HUES6 (cell line): ENCODE measurements at regions not wholly inside any gene's neighbourhood (a gene's known extent, or its start where the extent isn't known, plus 50 kb on each side); places are given as distances from the start of the nearest gene placed in this dataset.

Experiments
- H3K27ac ChIP-seq: 2 replicates; pipeline ENCODE4 v1.7.0; 2013; ENCODE audit warnings: low read depth, mild to moderate bottlenecking, low read length, inconsistent platforms
- H3K27me3 ChIP-seq: 2 replicates; pipeline ENCODE4 v1.6.1; 2013; ENCODE audit warnings: low read length; ENCODE audit not compliant: control insufficient read depth, insufficient read depth
- H3K36me3 ChIP-seq: 2 replicates; pipeline ENCODE4 v1.6.1; 2013; ENCODE audit warnings: low read length; ENCODE audit not compliant: control insufficient read depth, insufficient read depth
- H3K4me1 ChIP-seq: 2 replicates; pipeline ENCODE4 v1.6.1; 2013; ENCODE audit warnings: low read length; ENCODE audit not compliant: control insufficient read depth, insufficient read depth
- H3K4me3 ChIP-seq: 2 replicates; pipeline ENCODE4 v1.5.1; 2013; ENCODE audit warnings: low read depth, low read length
- H3K9ac ChIP-seq: one replicate; pipeline ENCODE4 v1.6.1; 2013; ENCODE audit warnings: mild to moderate bottlenecking, low read length
- H3K9me3 ChIP-seq: 2 replicates; pipeline ENCODE4 v1.6.1; 2013; ENCODE audit warnings: low read depth, low read length; ENCODE audit not compliant: control insufficient read depth, insufficient read depth

DNA sequence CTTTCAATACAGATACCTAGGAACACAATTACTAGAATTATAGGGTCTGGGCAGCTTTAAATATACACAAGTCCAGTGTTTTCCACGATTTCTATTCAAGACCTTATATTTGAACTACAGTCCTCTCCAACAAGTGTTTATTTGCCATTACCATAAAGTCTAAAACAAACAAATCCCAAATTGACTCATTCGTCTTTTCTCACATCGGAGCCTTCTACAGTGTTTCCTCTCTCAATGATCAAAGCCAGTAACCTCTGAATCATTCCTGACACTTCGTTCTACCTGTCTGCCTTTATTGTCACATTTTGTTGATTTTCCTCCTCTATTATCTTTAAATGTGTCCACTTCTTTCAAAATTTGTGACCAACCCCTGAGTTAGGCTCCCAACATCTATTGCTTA, 1356.5 kb upstream of the SLC10A2 start:
- Histone ChIP-seq H3K9ac (no peak overlapping the region), H3K36me3 (no peaks in the 10 kb centered on the region), H3K4me1 (no peaks in the 10 kb centered on the region), H3K27me3 (no peaks in the 10 kb centered on the region), H3K27ac (no peak overlapping the region), H3K9me3 (no peaks in the 10 kb centered on the region), H3K4me3 (no peak overlapping the region)

DNA sequence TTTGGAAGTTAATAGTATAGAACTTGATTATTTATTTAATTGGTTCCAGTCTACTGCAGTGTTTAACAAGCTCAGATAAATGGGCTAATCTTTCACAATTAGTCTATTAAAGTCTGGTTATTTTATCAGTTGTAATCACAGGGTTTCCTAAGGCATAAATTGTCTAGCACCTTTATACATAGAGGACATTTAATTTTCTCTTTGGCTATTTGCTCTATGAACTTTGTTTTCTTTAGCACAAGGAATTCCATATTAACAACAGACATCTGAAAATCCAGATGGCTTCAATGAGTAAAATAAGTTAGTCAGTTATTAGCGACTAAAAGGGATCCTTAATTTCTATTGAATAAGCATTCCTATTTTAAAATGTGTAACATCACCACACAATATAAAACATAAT, 1350.8 kb upstream of the SLC10A2 start:
- H3K27ac ChIP-seq, result no peak overlapping the region
- H3K9ac ChIP-seq, result no peak overlapping the region
- no peaks in the 10 kb centered on the region for H3K4me1 ChIP-seq
- H3K36me3 ChIP-seq, result no peaks in the 10 kb centered on the region
- H3K9me3 ChIP-seq, result no peaks in the 10 kb centered on the region
- H3K27me3 ChIP-seq, result no peaks in the 10 kb centered on the region
- no peak overlapping the region for H3K4me3 ChIP-seq

- H3K4me3 ChIP-seq, result no peak overlapping the region
- H3K9me3 ChIP-seq, result no peaks in the 10 kb centered on the region
- no peaks in the 10 kb centered on the region for H3K4me1 ChIP-seq
- no peak overlapping the region for H3K9ac ChIP-seq
- no peaks in the 10 kb centered on the region for H3K27me3 ChIP-seq
- no peaks in the 10 kb centered on the region for H3K36me3 ChIP-seq
- no peak overlapping the region for H3K27ac ChIP-seq
These were observed 1348.6 kb upstream of the SLC10A2 start for GRCh38 chr13:104414771-104415170.

DNA sequence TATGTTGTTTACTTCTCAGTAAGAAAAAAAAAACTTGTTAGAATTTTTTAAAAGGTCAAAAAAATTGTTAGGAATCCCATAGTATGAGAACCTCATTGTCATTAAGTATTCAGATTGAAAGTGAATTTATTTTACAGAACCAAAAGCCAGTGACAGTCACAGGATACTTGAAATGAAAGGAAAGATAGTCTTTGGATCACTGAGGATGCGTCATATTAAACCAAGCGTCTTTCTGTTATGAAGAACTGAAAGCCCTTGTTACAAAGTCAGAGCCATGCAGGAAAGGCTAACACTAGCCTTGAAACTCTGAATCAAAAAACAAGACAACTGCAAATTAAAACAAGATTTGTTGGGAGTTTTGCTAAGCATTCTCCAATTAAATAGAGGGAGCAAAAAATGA, 1348.0 kb upstream of the SLC10A2 start:
- no peak overlapping the region for H3K9ac ChIP-seq
- H3K4me3 ChIP-seq, result no peak overlapping the region
- no peaks in the 10 kb centered on the region for H3K9me3 ChIP-seq
- no peaks in the 10 kb centered on the region for H3K36me3 ChIP-seq
- no peaks in the 10 kb centered on the region for H3K4me1 ChIP-seq
- H3K27me3 ChIP-seq, result no peaks in the 10 kb centered on the region
- no peak overlapping the region for H3K27ac ChIP-seq

- H3K9ac ChIP-seq, result no peak overlapping the region
- H3K4me3 ChIP-seq, result no peak overlapping the region
- H3K27ac ChIP-seq, result no peak overlapping the region
- no peaks in the 10 kb centered on the region for H3K27me3 ChIP-seq
- H3K4me1 ChIP-seq, result no peaks in the 10 kb centered on the region
- no peaks in the 10 kb centered on the region for H3K9me3 ChIP-seq
- H3K36me3 ChIP-seq, result no peaks in the 10 kb centered on the region
These were observed 1345.0 kb upstream of the SLC10A2 start for GRCh38 chr13:104411141-104411765.

DNA sequence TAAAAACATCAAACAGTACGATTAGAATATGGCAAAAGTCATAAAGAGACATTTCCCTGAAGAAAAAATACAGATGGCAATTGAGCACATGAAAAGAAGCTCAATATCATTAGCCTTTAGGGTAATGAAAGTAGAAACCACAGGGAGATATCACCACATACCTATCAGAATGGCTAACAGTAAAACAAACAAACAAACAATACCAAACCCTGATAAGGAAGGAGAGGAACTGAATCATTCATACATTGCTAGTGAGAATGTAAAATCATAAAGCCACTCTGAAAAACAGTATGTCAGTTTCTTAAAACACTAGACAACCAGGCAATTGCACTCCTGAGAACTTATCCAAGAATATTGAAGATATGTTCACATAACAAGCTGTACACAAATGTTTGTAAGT, 1342.5 kb upstream of the SLC10A2 start:
- no peaks in the 10 kb centered on the region for H3K27me3 ChIP-seq
- H3K9ac ChIP-seq, result no peak overlapping the region
- no peaks in the 10 kb centered on the region for H3K9me3 ChIP-seq
- H3K27ac ChIP-seq, result no peak overlapping the region
- H3K4me3 ChIP-seq, result no peak overlapping the region
- H3K4me1 ChIP-seq, result no peaks in the 10 kb centered on the region
- H3K36me3 ChIP-seq, result no peaks in the 10 kb centered on the region

GRCh38 chr13:104404325-104404724, 1338.1 kb upstream of the SLC10A2 start:
- H3K4me3 ChIP-seq, result no peak overlapping the region
- no peaks in the 10 kb centered on the region for H3K36me3 ChIP-seq
- no peaks in the 10 kb centered on the region for H3K9me3 ChIP-seq
- no peak overlapping the region for H3K27ac ChIP-seq
- H3K27me3 ChIP-seq, result no peaks in the 10 kb centered on the region
- no peak overlapping the region for H3K9ac ChIP-seq
- no peaks in the 10 kb centered on the region for H3K4me1 ChIP-seq

DNA sequence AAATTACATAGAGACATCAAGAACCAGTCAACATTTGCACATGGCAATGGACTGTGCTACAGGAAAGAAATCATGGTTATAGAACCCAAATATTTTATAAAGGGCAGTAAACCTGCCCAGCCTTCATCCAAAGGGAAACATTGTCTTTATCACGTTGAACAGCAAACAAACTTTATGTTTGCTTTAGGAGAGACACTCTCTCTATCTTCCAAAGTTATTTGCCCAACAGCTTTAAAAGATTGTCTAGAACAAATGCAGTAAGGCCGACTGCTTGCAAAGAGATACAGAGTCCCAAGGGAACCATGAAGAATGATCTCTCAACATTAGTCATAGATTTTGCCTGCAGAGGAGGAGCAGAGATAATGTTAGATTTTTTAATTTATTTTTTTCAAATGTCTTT, 1323.5 kb upstream of the SLC10A2 start:
- no peaks in the 10 kb centered on the region for H3K27me3 ChIP-seq
- H3K4me3 ChIP-seq, result no peak overlapping the region
- H3K4me1 ChIP-seq, result no peaks in the 10 kb centered on the region
- H3K27ac ChIP-seq, result no peak overlapping the region
- no peaks in the 10 kb centered on the region for H3K36me3 ChIP-seq
- H3K9ac ChIP-seq, result no peak overlapping the region
- H3K9me3 ChIP-seq, result peaks cover 16% of the 10 kb centered on the region

DNA sequence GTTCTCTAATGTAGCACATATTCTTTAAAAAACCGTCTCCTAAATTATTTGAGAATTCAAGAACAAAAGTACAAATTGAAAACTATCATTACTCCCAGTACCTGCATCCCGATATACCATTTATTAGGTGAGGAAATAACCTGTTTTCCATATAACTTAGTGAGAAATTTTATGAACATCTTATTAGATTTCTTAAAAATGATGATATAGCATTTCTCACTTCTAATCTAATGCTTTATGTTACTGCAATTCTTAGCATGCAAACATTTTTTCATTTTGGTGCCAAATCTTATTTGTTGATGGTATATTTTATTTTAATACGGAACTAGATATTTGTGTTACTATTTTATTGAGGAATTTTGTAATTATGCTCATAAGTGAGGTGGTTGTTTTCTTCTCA, 1321.3 kb upstream of the SLC10A2 start:
- H3K9ac ChIP-seq, result no peak overlapping the region
- no peaks in the 10 kb centered on the region for H3K4me1 ChIP-seq
- H3K9me3 ChIP-seq, result peaks cover 16% of the 10 kb centered on the region

DNA sequence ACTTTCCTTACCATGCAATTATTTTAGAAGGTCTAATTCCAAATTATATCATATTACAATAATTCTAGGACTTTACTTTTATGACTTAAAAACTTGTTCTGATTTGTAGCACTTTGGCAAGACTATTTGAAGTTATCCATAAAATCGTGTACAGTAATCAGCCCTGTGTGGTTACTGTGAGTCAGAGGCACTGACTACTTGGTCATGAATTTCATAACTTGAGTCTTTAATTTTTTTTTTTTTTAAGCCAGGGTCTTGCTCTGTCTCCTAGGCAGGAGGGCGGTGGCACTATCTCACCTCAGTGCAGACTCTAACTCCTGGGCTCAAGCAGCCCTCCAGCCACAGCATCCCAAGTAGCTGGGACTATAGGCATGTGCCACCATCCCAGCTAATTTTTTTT, 1319.2 kb upstream of the SLC10A2 start:
- no peaks in the 10 kb centered on the region for H3K27me3 ChIP-seq
- no peak overlapping the region for H3K9ac ChIP-seq
- H3K27ac ChIP-seq, result no peak overlapping the region
- peaks cover 16% of the 10 kb centered on the region for H3K9me3 ChIP-seq
- no peak overlapping the region for H3K4me3 ChIP-seq
- no peaks in the 10 kb centered on the region for H3K36me3 ChIP-seq
- no peaks in the 10 kb centered on the region for H3K4me1 ChIP-seq

More for the DNA sequence above, 1321.3 kb upstream of the SLC10A2 start:
- H3K4me3 ChIP-seq, result no peak overlapping the region
- H3K36me3 ChIP-seq, result no peaks in the 10 kb centered on the region
- no peak overlapping the region for H3K27ac ChIP-seq
- H3K27me3 ChIP-seq, result no peaks in the 10 kb centered on the region

DNA sequence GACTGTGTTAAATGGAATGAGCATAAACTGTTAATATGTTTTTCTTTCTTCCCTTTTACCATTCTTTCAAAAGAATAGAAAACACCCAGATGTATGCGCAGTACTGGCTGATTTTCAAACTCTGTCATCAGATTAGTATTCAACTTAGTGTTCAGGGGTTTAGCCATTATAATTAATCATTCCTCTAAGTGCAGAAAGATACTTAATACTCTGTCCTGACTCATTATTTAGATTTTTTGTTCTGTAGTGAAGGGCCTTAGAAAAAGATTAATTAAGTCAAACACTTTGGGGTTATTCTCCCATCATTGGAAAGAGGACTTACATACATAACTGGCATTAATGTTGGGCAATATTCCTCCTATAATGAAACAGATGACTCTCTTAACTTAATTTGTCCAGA, 1316.7 kb upstream of the SLC10A2 start:
- Histone ChIP-seq H3K9ac (no peak overlapping the region), H3K4me3 (no peak overlapping the region), H3K9me3 (peaks cover 5% of the 10 kb centered on the region; the same call in 1 of the 2 replicates), H3K36me3 (no peaks in the 10 kb centered on the region), H3K4me1 (no peaks in the 10 kb centered on the region), H3K27me3 (no peaks in the 10 kb centered on the region), H3K27ac (no peak overlapping the region)

GRCh38 chr13:104376588-104376987, 1310.4 kb upstream of the SLC10A2 start:
- no peak overlapping the region for H3K9ac ChIP-seq
- H3K36me3 ChIP-seq, result no peaks in the 10 kb centered on the region
- no peak overlapping the region for H3K4me3 ChIP-seq
- no peaks in the 10 kb centered on the region for H3K27me3 ChIP-seq
- H3K27ac ChIP-seq, result no peak overlapping the region
- no peaks in the 10 kb centered on the region for H3K9me3 ChIP-seq
- no peaks in the 10 kb centered on the region for H3K4me1 ChIP-seq
